B cell (primary cell): ENCODE measurements at regions not wholly inside any gene's neighbourhood (a gene's known extent, or its start where the extent isn't known, plus 50 kb on each side); places are given as distances from the start of the nearest gene placed in this dataset.

ENCODE experiments used
- ATAC-seq: fragments of 200-7000 bp; cut with Tn5 transposase; one replicate; pipeline ENCODE4 v1.10.0; 2021; ENCODE audit warnings: low read depth, mild to moderate bottlenecking, moderate number of reproducible peaks, moderate library complexity
- CTCF ChIA-PET: fragments of 350-600 bp; sonication (Branson Sonifier 250); formaldehyde crosslinking; loops from one replicate; lab custom pipeline; 2021; ENCODE audit warnings: antibody characterized with exemption, inconsistent platforms; lab: Charles Lee
- POLR2A ChIA-PET: fragments of 350-600 bp; sonication (Branson Sonifier 250); formaldehyde crosslinking; loops from one replicate; lab custom pipeline; 2021; ENCODE audit warnings: antibody characterized with exemption; lab: Charles Lee
- DNase-seq: peaks from one replicate; pipeline ENCODE4 v3.0.0; 2013
- H2AFZ ChIP-seq: 2 replicates; pipeline ENCODE4 v1.6.1; 2012; ENCODE audit warnings: mild to moderate bottlenecking, low read depth, low read length; ENCODE audit not compliant: insufficient read depth, poor library complexity, severe bottlenecking
- H3K27ac ChIP-seq, 2 donors: 1 replicate in 1 of 2; 2 replicates in 1 of 2; pipeline ENCODE4 v1.5.1; 2012 to 2013; ENCODE audit warnings: low read length in 2 of 2, mild to moderate bottlenecking in 2 of 2, moderate library complexity in 1 of 2
- H3K27me3 ChIP-seq, 4 experiments: fragments of 200-600 bp in 1 of 4; sonication (generic) in 1 of 4; replicated peaks in 1 of 4; 1 replicate in 2 of 4; 2 replicates in 2 of 4; pipeline versions ENCODE4 v1.6.1 to v1.7.0; 2013 to 2016; ENCODE audit warnings: low read length in 3 of 4, mild to moderate bottlenecking in 2 of 4, mixed read lengths in 1 of 4, moderate library complexity in 1 of 4; ENCODE audit not compliant: insufficient read depth in 4 of 4, control insufficient read depth in 3 of 4; ENCODE audit errors: control extremely low read depth in 1 of 4
- H3K36me3 ChIP-seq, 2 experiments: replicated peaks in 1 of 2; 1 replicate in 1 of 2; 2 replicates in 1 of 2; pipeline versions ENCODE4 v1.6.1 to v1.7.1; 2013; ENCODE audit warnings: low read length in 1 of 2; ENCODE audit not compliant: insufficient read depth in 2 of 2, control insufficient read depth in 1 of 2; ENCODE audit errors: control extremely low read depth in 1 of 2, extremely low read depth in 1 of 2
- H3K4me1 ChIP-seq, 2 donors: fragments of 200-600 bp in 1 of 2; sonication (generic) in 1 of 2; 1 replicate in 1 of 2; 2 replicates in 1 of 2; pipeline versions ENCODE4 v1.5.1 to v1.6.1; 2013 to 2017; ENCODE audit warnings: low read length in 2 of 2; ENCODE audit not compliant: control insufficient read depth in 2 of 2, insufficient read depth in 2 of 2
- H3K4me2 ChIP-seq: replicated peaks from 2 replicates; pipeline ENCODE3; 2012; ENCODE audit warnings: mild to moderate bottlenecking, low read depth, low read length; ENCODE audit not compliant: poor library complexity, severe bottlenecking
- H3K4me3 ChIP-seq, 5 experiments: fragments of 200-600 bp in 1 of 5; sonication (generic) in 1 of 5; 1 replicate in 3 of 5; 2 replicates in 2 of 5; pipeline versions ENCODE4 v1.5.1 to v1.7.0; 2011 to 2016; ENCODE audit warnings: low read length in 4 of 5, mild to moderate bottlenecking in 4 of 5, low read depth in 2 of 5, control low read depth in 1 of 5, moderate library complexity in 1 of 5; ENCODE audit not compliant: insufficient read depth in 1 of 5; ENCODE audit errors: control extremely low read depth in 1 of 5, extremely low read depth in 1 of 5
- H3K79me2 ChIP-seq: fragments of 200-600 bp; sonication (generic); one replicate; pipeline ENCODE4 v1.6.0; 2016; ENCODE audit warnings: low read length; ENCODE audit not compliant: control insufficient read depth, insufficient read depth
- H3K9ac ChIP-seq: fragments of 200-600 bp; sonication (generic); 2 replicates; pipeline ENCODE4 v1.6.1; 2017; ENCODE audit warnings: mild to moderate bottlenecking, low read length, moderate library complexity
- H3K9me3 ChIP-seq, 3 donors: one replicate each; pipeline versions ENCODE4 v1.6.1 to v1.7.1; 2013; ENCODE audit warnings: low read length in 2 of 3; ENCODE audit not compliant: control insufficient read depth in 2 of 3, insufficient read depth in 1 of 3; ENCODE audit errors: control extremely low read depth in 1 of 3
- H4K20me1 ChIP-seq: 2 replicates; pipeline ENCODE4 v1.6.0; 2012; ENCODE audit warnings: mild to moderate bottlenecking, low read length; ENCODE audit not compliant: insufficient read depth, control insufficient read depth, poor library complexity, severe bottlenecking
- H3K27ac Mint-ChIP-seq: one replicate; pipeline ENCODE4 v1.8.0; 2021; ENCODE audit warnings: mixed read lengths
- H3K27me3 Mint-ChIP-seq: one replicate; pipeline ENCODE4 v1.8.0; 2021; ENCODE audit warnings: mixed read lengths
- H3K4me1 Mint-ChIP-seq: one replicate; pipeline ENCODE4 v1.8.0; 2021; ENCODE audit warnings: mixed read lengths
- H3K4me3 Mint-ChIP-seq: one replicate; pipeline ENCODE4 v1.8.0; 2021; ENCODE audit warnings: mixed read lengths
- H3K9me3 Mint-ChIP-seq: one replicate; pipeline ENCODE4 v1.8.0; 2022; ENCODE audit warnings: mixed read lengths; ENCODE audit not compliant: insufficient read depth
- CTCF ChIP-seq: fragments of 200-600 bp; IDR thresholded peaks from one replicate; pipeline ENCODE4 v1.8.0; 2022; ENCODE audit warnings: antibody characterized with exemption, mild to moderate bottlenecking
- EZH2 ChIP-seq: IDR thresholded peaks from 2 replicates; pipeline ENCODE4 v1.6.1; 2012; ENCODE audit warnings: borderline replicate concordance, low read depth, mild to moderate bottlenecking, moderate library complexity, low read length; ENCODE audit not compliant: insufficient read depth, poor library complexity, severe bottlenecking
- WGBS: methylation state at CpG from one replicate; pipeline ENCODE4 v1.1.5; 2013; ENCODE audit warnings: missing lambda C conversion rate; ENCODE audit not compliant: insufficient coverage; 5-methylcytosine and 5-hydroxymethylcytosine counted together
- intact Hi-C: fragments of 100-400 bp; cut with micrococcal nuclease; formaldehyde crosslinking; loops from one replicate; pipeline ENCODE4 v1.10.0; 2022

GRCh38 chr6:90644492-90644891 is 57.6 kb upstream of the MAP3K7 start:
- H3K4me2 ChIP-seq: no peak overlapping the region
- no peaks in the 10 kb centered on the region for H3K4me1 ChIP-seq
- Mint-ChIP-seq H3K9me3 (no peaks in the 10 kb centered on the region), H3K4me3 (no peak overlapping the region), H3K27ac (no peak overlapping the region), H3K4me1 (no peaks in the 10 kb centered on the region), H3K27me3 (peaks cover 33% of the 10 kb centered on the region)
- POLR2A ChIA-PET: no interaction called here
- H3K4me3 ChIP-seq: no peak overlapping the region
- DNase-seq (no peak), ATAC-seq (no peak)
- WGBS: no CpG with 5 or more reads among the region's 2 CpGs
- intact Hi-C loops: no loop called here
- no peak for TF ChIP-seq CTCF
- no peak for TF ChIP-seq EZH2
- no peak overlapping the region for H2AFZ ChIP-seq
- no peak overlapping the region for H3K27ac ChIP-seq
- no peaks in the 10 kb centered on the region for H3K27me3 ChIP-seq
- CTCF ChIA-PET: no interaction called here
- no peak overlapping the region for H3K9ac ChIP-seq
- H4K20me1 ChIP-seq: no peaks in the 10 kb centered on the region
- H3K9me3 ChIP-seq: no peaks in the 10 kb centered on the region
- no peaks in the 10 kb centered on the region for H3K36me3 ChIP-seq
- H3K79me2 ChIP-seq: no peaks in the 10 kb centered on the region

DNA sequence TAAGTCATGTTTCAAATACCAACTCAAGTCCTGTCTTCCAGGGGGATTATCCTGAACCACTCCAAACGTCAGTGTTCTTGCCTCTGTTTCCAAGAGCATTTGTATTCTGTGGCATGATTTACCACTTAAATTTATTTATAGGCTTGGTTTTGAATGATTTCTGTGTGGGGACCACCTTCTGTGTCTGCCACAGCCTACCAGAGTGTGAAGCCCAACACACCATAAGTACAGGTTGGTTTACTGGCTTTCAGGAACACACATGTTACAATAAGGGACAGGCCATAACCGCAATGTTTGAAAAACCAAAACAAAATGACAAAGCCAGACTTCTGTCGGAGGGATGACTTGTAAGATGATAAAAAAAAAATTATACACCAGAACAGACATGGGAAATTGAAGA is 56.5 kb upstream of the MAP3K7 start:
- peaks cover 42% of the 10 kb centered on the region for H3K27me3 Mint-ChIP-seq
- DNase-seq: no peak
- H3K27ac ChIP-seq: no peak overlapping the region
- no peaks in the 10 kb centered on the region for H3K9me3 Mint-ChIP-seq
- H3K4me2 ChIP-seq: no peak overlapping the region
- H3K36me3 ChIP-seq: no peaks in the 10 kb centered on the region
- no peaks in the 10 kb centered on the region for H3K27me3 ChIP-seq
- no peak for ATAC-seq
- H3K4me3 Mint-ChIP-seq: no peak overlapping the region
- H3K9ac ChIP-seq: no peak overlapping the region
- no peak overlapping the region for H3K27ac Mint-ChIP-seq
- intact Hi-C loops: no loop called here
- no peaks in the 10 kb centered on the region for H3K79me2 ChIP-seq
- H3K4me1 Mint-ChIP-seq: no peaks in the 10 kb centered on the region
- H3K9me3 ChIP-seq: no peaks in the 10 kb centered on the region
- TF ChIP-seq CTCF: no peak
- TF ChIP-seq EZH2: no peak
- no CpG with 5 or more reads among the region's 3 CpGs for WGBS
- no peak overlapping the region for H3K4me3 ChIP-seq
- POLR2A ChIA-PET: no interaction called here
- H4K20me1 ChIP-seq: no peaks in the 10 kb centered on the region
- no peak overlapping the region for H2AFZ ChIP-seq
- no peaks in the 10 kb centered on the region for H3K4me1 ChIP-seq
- CTCF ChIA-PET: no interaction called here
